Fibroblast of villous mesenchyme (primary cell): ENCODE measurements at regions not wholly inside any gene's neighbourhood (a gene's known extent, or its start where the extent isn't known, plus 50 kb on each side); places are given as distances from the start of the nearest gene placed in this dataset.

Experiments used
- DNase-seq: peaks from one replicate; pipeline ENCODE4 v3.0.0-alpha.2; 2010; ENCODE audit warnings: low read depth
- H3K4me3 ChIP-seq: 2 replicates; pipeline ENCODE4 v1.5.1; 2011; ENCODE audit warnings: low read depth, mild to moderate bottlenecking, low read length
- TF ChIP-seq, protein P1 (sequence below): IDR thresholded peaks from 2 replicates; pipeline ENCODE4 v1.5.1; 2012; ENCODE audit warnings: low read depth, mild to moderate bottlenecking, low read length; ENCODE audit not compliant: insufficient read depth

- TF ChIP-seq, protein P1, sequence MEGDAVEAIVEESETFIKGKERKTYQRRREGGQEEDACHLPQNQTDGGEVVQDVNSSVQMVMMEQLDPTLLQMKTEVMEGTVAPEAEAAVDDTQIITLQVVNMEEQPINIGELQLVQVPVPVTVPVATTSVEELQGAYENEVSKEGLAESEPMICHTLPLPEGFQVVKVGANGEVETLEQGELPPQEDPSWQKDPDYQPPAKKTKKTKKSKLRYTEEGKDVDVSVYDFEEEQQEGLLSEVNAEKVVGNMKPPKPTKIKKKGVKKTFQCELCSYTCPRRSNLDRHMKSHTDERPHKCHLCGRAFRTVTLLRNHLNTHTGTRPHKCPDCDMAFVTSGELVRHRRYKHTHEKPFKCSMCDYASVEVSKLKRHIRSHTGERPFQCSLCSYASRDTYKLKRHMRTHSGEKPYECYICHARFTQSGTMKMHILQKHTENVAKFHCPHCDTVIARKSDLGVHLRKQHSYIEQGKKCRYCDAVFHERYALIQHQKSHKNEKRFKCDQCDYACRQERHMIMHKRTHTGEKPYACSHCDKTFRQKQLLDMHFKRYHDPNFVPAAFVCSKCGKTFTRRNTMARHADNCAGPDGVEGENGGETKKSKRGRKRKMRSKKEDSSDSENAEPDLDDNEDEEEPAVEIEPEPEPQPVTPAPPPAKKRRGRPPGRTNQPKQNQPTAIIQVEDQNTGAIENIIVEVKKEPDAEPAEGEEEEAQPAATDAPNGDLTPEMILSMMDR: no peak
- H3K4me3 ChIP-seq: no peak overlapping the region
- no peak for DNase-seq
These were observed 131.1 kb upstream of the HTR2A start for GRCh38 chr13:47027780-47028437.

DNA sequence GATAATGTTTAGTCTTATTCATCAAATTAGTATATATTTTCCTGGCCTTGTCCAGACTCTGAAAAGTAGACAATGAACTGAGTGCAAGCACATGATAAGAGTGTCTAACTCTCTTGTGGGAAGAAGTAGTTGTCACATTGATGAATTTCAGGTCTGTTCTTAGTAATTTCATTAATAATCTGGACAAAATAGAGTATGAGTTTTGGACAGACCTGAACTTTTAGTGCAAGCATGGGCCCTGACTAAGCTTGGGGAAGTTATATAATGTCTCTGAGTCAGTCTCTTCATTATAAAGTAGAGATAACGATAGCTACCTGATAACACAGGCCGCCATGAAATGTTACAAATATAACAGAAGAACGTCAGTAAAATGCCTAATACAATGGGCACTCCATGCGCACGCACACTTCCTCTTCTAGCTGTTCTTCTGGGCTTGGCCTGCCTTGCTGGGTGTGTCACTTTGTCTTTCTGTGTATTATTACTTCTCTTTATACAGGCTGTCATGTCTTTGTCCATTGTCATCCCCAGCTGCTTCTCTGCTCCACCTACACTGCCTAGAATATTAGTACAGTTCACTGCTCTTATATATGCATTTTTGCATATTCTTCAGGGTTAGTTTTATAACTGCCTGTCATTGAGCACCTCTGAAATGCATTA, 129.1 kb upstream of the HTR2A start:
- no peak overlapping the region for H3K4me3 ChIP-seq
- TF ChIP-seq, protein P1: no peak
- no peak for DNase-seq

GRCh38 chr13:47019977-47020376, 123.1 kb upstream of the HTR2A start:
- DNase-seq: no peak
- no peak overlapping the region for H3K4me3 ChIP-seq
- TF ChIP-seq, protein P1: no peak

GRCh38 chr13:47017476-47017875, 120.6 kb upstream of the HTR2A start:
- H3K4me3 ChIP-seq: no peak overlapping the region
- no peak for DNase-seq
- TF ChIP-seq, protein P1: no peak

DNA sequence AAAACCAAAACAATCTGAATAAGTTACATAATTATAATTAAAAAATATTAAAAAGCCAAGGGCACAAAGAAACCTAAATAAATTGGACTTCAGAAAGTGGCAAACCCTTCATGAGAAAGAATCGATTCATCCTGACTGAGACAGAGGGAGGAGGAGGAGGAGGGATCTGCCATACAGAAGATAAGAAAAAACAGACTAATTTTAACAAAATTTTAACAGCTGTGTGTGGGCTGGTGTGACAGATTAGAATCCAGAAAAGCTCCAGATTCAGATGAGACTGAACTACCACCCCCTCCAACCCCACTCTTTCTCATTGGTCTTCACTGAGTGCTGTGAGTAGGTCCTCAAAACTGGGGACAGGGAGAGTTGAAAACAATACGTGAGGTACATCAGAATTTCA, 111.5 kb upstream of the HTR2A start:
- TF ChIP-seq, protein P1: no peak
- H3K4me3 ChIP-seq: no peak overlapping the region
- DNase-seq: no peak

DNA sequence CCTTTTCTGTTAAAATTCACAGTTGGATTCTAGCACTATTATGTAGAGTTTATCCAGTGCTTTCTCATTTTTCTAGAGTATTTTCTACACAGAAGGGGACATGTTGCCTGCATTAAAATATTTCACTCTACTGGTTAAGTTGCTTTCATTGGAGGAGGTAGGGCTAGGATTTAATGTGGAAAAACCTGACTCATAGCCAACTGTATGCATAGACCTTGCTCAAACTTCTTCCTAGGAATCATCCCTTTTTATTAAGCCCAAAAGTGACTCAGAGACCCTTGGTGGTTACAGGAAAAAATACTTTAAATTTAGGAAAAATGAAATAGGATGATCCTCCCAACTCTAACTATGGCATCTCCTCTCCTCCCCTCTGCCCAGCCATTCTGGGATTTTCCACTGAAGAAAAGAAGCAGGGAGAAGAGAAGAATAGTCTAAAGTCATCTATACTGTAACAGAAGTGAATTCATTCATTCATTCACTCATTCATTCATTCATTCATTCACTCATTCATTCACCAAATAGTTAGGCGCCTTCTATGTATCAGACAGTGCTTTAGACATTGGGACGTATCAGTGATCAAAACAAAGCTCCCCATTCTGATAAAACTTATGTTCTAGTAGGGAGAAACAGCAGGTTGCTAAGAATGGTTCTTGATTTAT, 109.0 kb upstream of the HTR2A start:
- no peak overlapping the region for H3K4me3 ChIP-seq
- TF ChIP-seq, protein P1: no peak
- no peak for DNase-seq

DNA sequence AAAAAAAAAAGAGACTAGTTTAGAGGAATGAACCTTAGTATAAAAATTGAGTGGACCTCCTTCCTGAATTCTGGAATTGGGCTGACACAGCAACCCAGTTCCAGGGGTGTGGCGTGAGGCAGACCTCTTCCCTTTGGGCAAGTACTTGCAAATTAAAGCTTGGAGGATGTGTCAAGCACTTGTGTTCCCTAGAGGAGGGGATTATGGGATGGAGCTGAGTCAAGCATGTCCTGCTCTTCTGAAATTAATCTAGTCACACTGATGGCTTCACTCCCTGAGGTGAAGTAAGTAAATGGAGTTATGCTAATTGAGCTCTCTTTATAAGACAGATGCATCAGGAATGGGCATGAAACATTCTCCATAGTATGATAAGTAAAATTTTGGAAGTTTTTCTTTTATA, 107.7 kb upstream of the HTR2A start:
- TF ChIP-seq, protein P1: no peak
- no peak for DNase-seq
- no peak overlapping the region for H3K4me3 ChIP-seq
